ENCODE measurements at regions not wholly inside any gene's neighbourhood (a gene's known extent, or its start where the extent isn't known, plus 50 kb on each side); places are given as distances from the start of the nearest gene placed in this dataset.

GRCh38 chr18:29028560-29028959 lies 851.6 kb upstream of the CDH2 start:
- Histone ChIP-seq H4K20me1 (replicated peaks in 1 of 2; ENCODE audit: control insufficient read depth in 1 of 2, insufficient read depth in 2 of 2, low read length in 2 of 2) (no peaks in the 10 kb centered on the region), H3K27ac (ENCODE audit: low read depth, low read length) (no peak overlapping the region), H3K9ac (replicated peaks in 1 of 4; ENCODE audit: extremely low read depth in 1 of 4, low read depth in 3 of 4, low read length in 3 of 4) (no peak overlapping the region), H3K4me1 (replicated peaks in 1 of 4; ENCODE audit: control insufficient read depth in 3 of 4, insufficient read depth in 4 of 4, low read length in 3 of 4) (no peaks in the 10 kb centered on the region), H3K14ac (ENCODE audit: insufficient read length) (no peak overlapping the region), H2AFZ (ENCODE audit: low read length) (peak overlapping the region; percentile 95; the same call in 1 of the 2 replicates), H3K79me2 (ENCODE audit: control insufficient read depth in 1 of 2, insufficient read depth in 2 of 2, low read length in 2 of 2) (no peaks in the 10 kb centered on the region), H3K79me1 (ENCODE audit: low read depth, low read length) (no peaks in the 10 kb centered on the region), H3K4me3 (ENCODE audit: extremely low read depth in 1 of 4, insufficient read depth in 2 of 4, low read depth in 3 of 4, low read length in 4 of 4) (no peak overlapping the region), H2BK12ac (ENCODE audit: low read depth, low read length) (no peak overlapping the region; the same call in 1 of the 2 replicates), H3K36me3 (ENCODE audit: control insufficient read depth in 2 of 4, insufficient read depth in 4 of 4, low read length in 3 of 4) (no peaks in the 10 kb centered on the region), H2BK20ac (ENCODE audit: low read length) (no peak overlapping the region), H3K18ac (ENCODE audit: extremely low read depth, low read length) (no peak overlapping the region), H4K5ac (ENCODE audit: insufficient read length, low read depth, low read length) (no peak overlapping the region), H3K56ac (replicated peaks; ENCODE audit: insufficient read length, low read depth, low read length) (no peak overlapping the region), H2BK15ac (ENCODE audit: low read length) (no peak overlapping the region), H3K4me2 (ENCODE audit: insufficient read depth in 1 of 2, low read depth in 2 of 2, low read length in 2 of 2) (no peak overlapping the region), H3K23ac (ENCODE audit: insufficient read length) (no peak overlapping the region), H4K8ac (ENCODE audit: extremely low read depth, insufficient read depth, low read length) (no peak overlapping the region), H2BK120ac (replicated peaks; ENCODE audit: low read depth, low read length) (no peak overlapping the region), H3K9me3 (ENCODE audit: insufficient read depth in 2 of 2, low read depth in 1 of 2, low read length in 1 of 2) (no peaks in the 10 kb centered on the region), H3K4ac (replicated peaks; ENCODE audit: insufficient read length, low read depth, low read length) (no peak overlapping the region), H2AK5ac (ENCODE audit: low read depth, low read length) (no peak overlapping the region), H4K91ac (replicated peaks; ENCODE audit: insufficient read length, low read length) (no peak overlapping the region), H2BK5ac (ENCODE audit: low read depth, low read length) (no peak overlapping the region), H3K23me2 (ENCODE audit: low read depth, low read length) (no peaks in the 10 kb centered on the region), H3K27me3 (replicated peaks in 1 of 4; ENCODE audit: control insufficient read depth in 3 of 4, extremely low read depth in 1 of 4, insufficient read depth in 3 of 4, low read length in 3 of 4) (no peaks in the 10 kb centered on the region)
- FAIRE-seq (no peak), DNase-seq (ENCODE audit: low read depth in 1 of 2, low spot score in 2 of 2) (no peak)
- ChIA-PET CTCF (ENCODE audit: partially characterized antibody) (interaction anchor here (0.7 kb wide), 1 partner anchor 349 kb away, joined by 3 read pairs; no protein-coding TSS in a partner anchor), POLR2A (ENCODE audit: partially characterized antibody) (no interaction called here)
- WGBS, 2 experiments (ENCODE audit: extremely low coverage in 1 of 2, insufficient coverage in 1 of 2, insufficient read length in 1 of 2, insufficient replicate concordance in 2 of 2, low coverage in 1 of 2, low lambda C conversion rate in 2 of 2, missing lambda C conversion rate in 1 of 2): 92% methylated on average over 1 of the region's 1 CpG; no CpG with 5 or more reads in 1 of the 2 experiments
- TF ChIP-seq E2F6 (IDR thresholded peaks at IDR 0.05) (no peak), FOSL1 (IDR thresholded peaks at IDR 0.05; ENCODE audit: insufficient read depth, low read depth, low read length) (no peak), POLR2A (IDR thresholded peaks at IDR 0.05; ENCODE audit: control extremely low read depth in 1 of 2, low read depth in 2 of 2, low read length in 2 of 2) (no peak), CREB1 (IDR thresholded peaks at IDR 0.05) (no peak), RBBP5 (IDR thresholded peaks at IDR 0.05; ENCODE audit: borderline replicate concordance, low read depth, low read length) (no peak)
